Epidermal melanocyte (primary cell): ENCODE measurements at regions not wholly inside any gene's neighbourhood (a gene's known extent, or its start where the extent isn't known, plus 50 kb on each side); places are given as distances from the start of the nearest gene placed in this dataset.

ENCODE experiments used
- DNase-seq: peaks from one replicate; pipeline ENCODE4 v3.0.0; 2011; ENCODE audit warnings: low spot score; ENCODE audit not compliant: insufficient read length

GRCh38 chr19:31402529-31403316 is 53.5 kb upstream of the TSHZ3 start:
- no peak for DNase-seq

GRCh38 chr19:31406106-31406505 is 56.9 kb upstream of the TSHZ3 start:
- DNase-seq, result no peak

GRCh38 chr19:31408460-31409124 is 59.4 kb upstream of the TSHZ3 start:
- DNase-seq, result peak; percentile 58

GRCh38 chr19:31413353-31413752 is 64.1 kb upstream of the TSHZ3 start:
- DNase-seq, result no peak

GRCh38 chr19:31415322-31415721 is 66.1 kb upstream of the TSHZ3 start:
- DNase-seq, result no peak

GRCh38 chr19:31416548-31416947 is 67.3 kb upstream of the TSHZ3 start:
- DNase-seq, result no peak

- no peak for DNase-seq
These were observed 68.8 kb upstream of the TSHZ3 start for GRCh38 chr19:31418055-31418454.

- DNase-seq, result no peak
These were observed 69.6 kb upstream of the TSHZ3 start for GRCh38 chr19:31418692-31419430.

- DNase-seq, result no peak
These were observed 70.7 kb upstream of the TSHZ3 start for GRCh38 chr19:31419871-31420445.

GRCh38 chr19:31421082-31421481 is 71.8 kb upstream of the TSHZ3 start:
- DNase-seq, result no peak

GRCh38 chr19:31421856-31422255 is 72.6 kb upstream of the TSHZ3 start:
- no peak for DNase-seq

GRCh38 chr19:31423896-31424295 is 74.7 kb upstream of the TSHZ3 start:
- DNase-seq, result no peak

- DNase-seq, result no peak
These were observed 75.8 kb upstream of the TSHZ3 start for GRCh38 chr19:31424861-31425620.

- DNase-seq, result no peak
These were observed 78.6 kb upstream of the TSHZ3 start for GRCh38 chr19:31427857-31428256.

- DNase-seq, result no peak
These were observed 81.1 kb upstream of the TSHZ3 start for GRCh38 chr19:31430381-31430780.

- no peak for DNase-seq
These were observed 83.1 kb upstream of the TSHZ3 start for GRCh38 chr19:31432201-31432810.

- no peak for DNase-seq
These were observed 87.0 kb upstream of the TSHZ3 start for GRCh38 chr19:31436121-31436776.

- DNase-seq, result no peak
These were observed 89.4 kb upstream of the TSHZ3 start for GRCh38 chr19:31438401-31439269.

GRCh38 chr19:31439270-31439573 is 90.0 kb upstream of the TSHZ3 start:
- DNase-seq, result no peak
